Skin epidermis (tissue), 12 donors: ENCODE measurements at regions not wholly inside any gene's neighbourhood (a gene's known extent, or its start where the extent isn't known, plus 50 kb on each side); places are given as distances from the start of the nearest gene placed in this dataset.

Experiments
- H3K27ac ChIP-seq, 21 experiments: fragments of 200-600 bp; sonication (generic) in 11 of 21; one replicate each; pipeline ENCODE4 v1.5.0; 2020; ENCODE audit warnings: mild to moderate bottlenecking in 3 of 21, inconsistent platforms in 2 of 21, moderate library complexity in 2 of 21
- H3K4me3 ChIP-seq, 7 experiments: fragments of 200-600 bp; sonication (generic) in 2 of 7; one replicate each; pipeline ENCODE4 v1.5.0; 2020; ENCODE audit warnings: inconsistent platforms in 2 of 7, mild to moderate bottlenecking in 2 of 7, moderate library complexity in 1 of 7

- H3K27ac ChIP-seq, result no peak overlapping the region
Measured at GRCh38 chr15:94943888-94944287, 712.5 kb downstream of the MCTP2 start.

GRCh38 chr15:94951538-94951937 is 720.2 kb downstream of the MCTP2 start:
- Histone ChIP-seq H3K4me3 (no peak overlapping the region), H3K27ac (no peak overlapping the region)

More at GRCh38 chr15:94943888-94944287, 712.5 kb downstream of the MCTP2 start:
- no peak overlapping the region for H3K4me3 ChIP-seq

- Histone ChIP-seq H3K4me3 (no peak overlapping the region), H3K27ac (no peak overlapping the region)
Measured at GRCh38 chr15:94963953-94964352, 732.6 kb downstream of the MCTP2 start.

GRCh38 chr15:94965593-94965992 is 734.2 kb downstream of the MCTP2 start:
- H3K27ac ChIP-seq, result peak overlapping the region in 1 of 21 experiments; percentile 9
- no peak overlapping the region for H3K4me3 ChIP-seq

GRCh38 chr15:94968133-94968532 is 736.8 kb downstream of the MCTP2 start:
- Histone ChIP-seq H3K27ac (no peak overlapping the region), H3K4me3 (no peak overlapping the region)

- H3K4me3 ChIP-seq, result no peak overlapping the region
- no peak overlapping the region for H3K27ac ChIP-seq
Measured at GRCh38 chr15:94970096-94970495, 738.7 kb downstream of the MCTP2 start.

- Histone ChIP-seq H3K27ac (no peak overlapping the region), H3K4me3 (no peak overlapping the region)
Measured at GRCh38 chr15:94970802-94971201, 739.4 kb downstream of the MCTP2 start.

GRCh38 chr15:94972314-94972713 is 741.0 kb downstream of the MCTP2 start:
- H3K4me3 ChIP-seq, result no peak overlapping the region
- no peak overlapping the region for H3K27ac ChIP-seq

- Histone ChIP-seq H3K4me3 (no peak overlapping the region), H3K27ac (no peak overlapping the region)
Measured at GRCh38 chr15:94987085-94987484, 755.7 kb downstream of the MCTP2 start.

GRCh38 chr15:94991718-94992117 is 760.4 kb downstream of the MCTP2 start:
- Histone ChIP-seq H3K27ac (no peak overlapping the region), H3K4me3 (no peak overlapping the region)

GRCh38 chr15:95009635-95010034 is 778.3 kb downstream of the MCTP2 start:
- no peak overlapping the region for H3K27ac ChIP-seq

GRCh38 chr15:95013381-95013780 is 782.0 kb downstream of the MCTP2 start:
- Histone ChIP-seq H3K27ac (no peak overlapping the region), H3K4me3 (no peak overlapping the region)

More at GRCh38 chr15:95009635-95010034, 778.3 kb downstream of the MCTP2 start:
- H3K4me3 ChIP-seq, result no peak overlapping the region

GRCh38 chr15:95016511-95017229 is 785.3 kb downstream of the MCTP2 start:
- no peak overlapping the region for H3K4me3 ChIP-seq
- peak overlapping the region in 1 of 21 experiments; percentile 22 for H3K27ac ChIP-seq

GRCh38 chr15:95017666-95018328 is 786.4 kb downstream of the MCTP2 start:
- H3K27ac ChIP-seq, result no peak overlapping the region

GRCh38 chr15:95018888-95019545 is 787.7 kb downstream of the MCTP2 start:
- H3K27ac ChIP-seq, result peak overlapping the region in 2 of 21 experiments; percentile 4 to 26
- no peak overlapping the region for H3K4me3 ChIP-seq

More at GRCh38 chr15:95017666-95018328, 786.4 kb downstream of the MCTP2 start:
- no peak overlapping the region for H3K4me3 ChIP-seq

- Histone ChIP-seq H3K4me3 (no peak overlapping the region), H3K27ac (no peak overlapping the region)
Measured at GRCh38 chr15:95019907-95020306, 788.5 kb downstream of the MCTP2 start.

GRCh38 chr15:95021816-95022215 is 790.5 kb downstream of the MCTP2 start:
- Histone ChIP-seq H3K27ac (no peak overlapping the region), H3K4me3 (no peak overlapping the region)

GRCh38 chr15:95024351-95024750 is 793.0 kb downstream of the MCTP2 start:
- Histone ChIP-seq H3K27ac (no peak overlapping the region), H3K4me3 (no peak overlapping the region)

- Histone ChIP-seq H3K4me3 (no peak overlapping the region), H3K27ac (no peak overlapping the region)
Measured at GRCh38 chr15:95025924-95026728, 794.8 kb downstream of the MCTP2 start.

- Histone ChIP-seq H3K4me3 (no peak overlapping the region), H3K27ac (no peak overlapping the region)
Measured at GRCh38 chr15:95027981-95028380, 796.6 kb downstream of the MCTP2 start.
